ENCODE measurements at regions not wholly inside any gene's neighbourhood (a gene's known extent, or its start where the extent isn't known, plus 50 kb on each side); places are given as distances from the start of the nearest gene placed in this dataset.

GRCh38 chr1:219401724-219402625 lies 210.9 kb downstream of the ZC3H11B start:
- no peaks in the 10 kb centered on the region for H3K4me1 ChIP-seq (replicated peaks in 1 of 2)
- no peak for DNase-seq
- no peaks in the 10 kb centered on the region for H3K36me3 ChIP-seq (replicated peaks in 1 of 2)

DNA sequence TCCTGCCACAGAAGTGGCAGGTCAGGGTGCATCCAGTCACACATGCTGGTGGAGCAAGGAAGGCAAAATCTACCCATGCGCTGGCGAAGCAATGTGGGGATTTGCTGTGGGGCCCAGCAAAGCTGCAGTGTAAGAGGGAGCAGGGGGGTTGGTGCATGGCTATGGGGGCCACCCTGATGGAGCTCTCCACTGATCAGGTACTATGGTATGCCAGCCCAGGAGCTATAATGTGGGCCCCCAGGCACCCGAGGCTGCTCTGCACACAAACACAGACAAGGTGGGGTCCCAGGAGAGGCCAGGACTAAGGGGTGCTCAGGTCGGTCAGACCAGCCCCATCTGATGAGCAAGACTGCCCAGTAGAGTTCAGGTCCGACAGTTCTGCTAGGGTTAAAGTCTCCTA lies 213.5 kb downstream of the ZC3H11B start:
- TF ChIP-seq POLR2A (IDR thresholded peaks at IDR 0.05) (no peak), CTCF (IDR thresholded peaks at IDR 0.05) (no peak)
- Histone ChIP-seq H3K9me3 (replicated peaks in 1 of 3) (peaks cover 0 to 11% (median 7%) of the 10 kb centered on the region in 3 donors), H3K4me1 (replicated peaks in 1 of 2) (no peaks in the 10 kb centered on the region), H3K27ac (no peak overlapping the region), H3K4me3 (no peak overlapping the region), H3K27me3 (no peaks in the 10 kb centered on the region), H3K36me3 (replicated peaks in 1 of 2) (no peaks in the 10 kb centered on the region)
- WGBS, 4 donors: 76 to 100% (median 88%) methylated on average over 2 to 5 of the region's 5 CpGs
- intact Hi-C loops (cut with DNase I): no loop called here
- DNase-seq: no peak

More at GRCh38 chr1:219401724-219402625, 210.9 kb downstream of the ZC3H11B start:
- H3K4me3 ChIP-seq: no peak overlapping the region
- H3K27me3 ChIP-seq: no peaks in the 10 kb centered on the region
- H3K27ac ChIP-seq: no peak overlapping the region
- H3K9me3 ChIP-seq (replicated peaks in 1 of 3): peaks cover 0 to 7% (median 6%) of the 10 kb centered on the region in 3 donors
- intact Hi-C loops (cut with DNase I): no loop called here
- TF ChIP-seq CTCF (IDR thresholded peaks at IDR 0.05): no peak
- TF ChIP-seq POLR2A (IDR thresholded peaks at IDR 0.05): no peak

DNA sequence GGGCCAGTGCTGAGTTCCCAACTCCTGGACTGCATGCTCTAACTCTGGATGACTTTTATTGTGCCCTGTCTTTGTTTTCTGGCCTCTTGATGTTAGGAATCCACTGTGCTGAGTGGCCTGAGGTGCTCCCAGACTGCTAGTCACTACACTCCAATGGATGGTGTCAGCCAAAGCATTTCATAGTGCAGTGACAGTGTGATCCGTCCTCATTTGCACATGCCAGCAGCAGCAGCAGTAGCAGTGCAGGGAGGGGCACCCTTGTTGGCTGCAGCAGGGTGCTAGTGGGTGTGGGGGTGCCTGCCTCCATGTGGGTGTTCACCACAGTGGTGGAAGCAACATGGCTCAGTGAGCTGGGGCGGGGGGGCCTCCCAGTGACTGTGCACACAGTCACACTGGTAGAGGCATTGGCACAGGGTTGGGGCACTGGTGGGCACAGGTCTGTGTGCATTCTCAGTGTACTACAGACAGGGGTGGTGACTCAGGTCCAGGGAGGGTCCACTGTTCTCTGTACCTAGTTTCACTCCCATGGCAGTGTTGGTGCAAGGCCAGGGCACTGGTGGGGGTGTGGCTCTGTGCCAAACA lies 214.0 kb downstream of the ZC3H11B start:
- no peak for DNase-seq
- Histone ChIP-seq H3K36me3 (replicated peaks in 1 of 2) (no peaks in the 10 kb centered on the region), H3K9me3 (replicated peaks in 1 of 3) (peaks cover 0 to 11% (median 7%) of the 10 kb centered on the region in 3 donors), H3K4me1 (replicated peaks in 1 of 2) (no peaks in the 10 kb centered on the region), H3K27me3 (no peaks in the 10 kb centered on the region), H3K27ac (no peak overlapping the region), H3K4me3 (no peak overlapping the region)
- TF ChIP-seq CTCF (IDR thresholded peaks at IDR 0.05) (no peak), POLR2A (IDR thresholded peaks at IDR 0.05) (no peak)
- WGBS, 4 donors: 48 to 86% (median 70%) methylated on average over 2 of the region's 2 CpGs; no CpG with 5 or more reads in 1 of the 4 donors
- intact Hi-C loops (cut with DNase I): no loop called here

- no peak for DNase-seq
- WGBS, 4 donors: 60 to 64% (median 61%) methylated on average over 1 of the region's 1 CpG
- peaks cover 0 to 11% (median 7%) of the 10 kb centered on the region in 3 donors for H3K9me3 ChIP-seq (replicated peaks in 1 of 3)
- intact Hi-C loops (cut with DNase I): no loop called here
- H3K36me3 ChIP-seq (replicated peaks in 1 of 2): no peaks in the 10 kb centered on the region
- H3K4me1 ChIP-seq (replicated peaks in 1 of 2): no peaks in the 10 kb centered on the region
- no peak overlapping the region for H3K4me3 ChIP-seq
- TF ChIP-seq POLR2A (IDR thresholded peaks at IDR 0.05) (no peak), CTCF (IDR thresholded peaks at IDR 0.05) (no peak)
- no peak overlapping the region for H3K27ac ChIP-seq
- H3K27me3 ChIP-seq: no peaks in the 10 kb centered on the region
Observed at GRCh38 chr1:219397511-219397910, 215.4 kb downstream of the ZC3H11B start.

All from adrenal gland (tissue), 9 donors.